GM18867 (cell line): ENCODE measurements at regions not wholly inside any gene's neighbourhood (a gene's known extent, or its start where the extent isn't known, plus 50 kb on each side); places are given as distances from the start of the nearest gene placed in this dataset.

Experiments
- ATAC-seq: cut with Tn5 transposase; IDR thresholded peaks from one replicate; pipeline ENCODE4 v1.9.1; 2021; ENCODE audit warnings: mild to moderate bottlenecking, moderate library complexity; ENCODE audit not compliant: unreplicated experiment

GRCh38 chr1:36583980-36584782, 101.5 kb upstream of the CSF3R start:
- no peak for ATAC-seq

- no peak for ATAC-seq
Measured at GRCh38 chr1:36583080-36583479, 100.4 kb upstream of the CSF3R start.

- ATAC-seq: no peak
Measured at GRCh38 chr1:36582066-36582755, 99.5 kb upstream of the CSF3R start.

GRCh38 chr1:36580524-36580923, 97.8 kb upstream of the CSF3R start:
- no peak for ATAC-seq

GRCh38 chr1:36579039-36579438, 96.3 kb upstream of the CSF3R start:
- ATAC-seq: no peak

GRCh38 chr1:36576551-36577110, 93.9 kb upstream of the CSF3R start:
- no peak for ATAC-seq

- ATAC-seq: no peak
Measured at GRCh38 chr1:36576118-36576517, 93.4 kb upstream of the CSF3R start.

GRCh38 chr1:36573445-36573844, 90.7 kb upstream of the CSF3R start:
- ATAC-seq: no peak

- no peak for ATAC-seq
Measured at GRCh38 chr1:36572906-36573305, 90.2 kb upstream of the CSF3R start.

GRCh38 chr1:36572142-36572715, 89.5 kb upstream of the CSF3R start:
- ATAC-seq: no peak

- ATAC-seq: no peak
Measured at GRCh38 chr1:36571106-36571505, 88.4 kb upstream of the CSF3R start.

GRCh38 chr1:36570478-36571060, 87.9 kb upstream of the CSF3R start:
- ATAC-seq: no peak

- ATAC-seq: no peak
Measured at GRCh38 chr1:36570006-36570405, 87.3 kb upstream of the CSF3R start.

- no peak for ATAC-seq
Measured at GRCh38 chr1:36567601-36568341, 85.1 kb upstream of the CSF3R start.

GRCh38 chr1:36565576-36566501, 83.1 kb upstream of the CSF3R start:
- no peak for ATAC-seq

- no peak for ATAC-seq
Measured at GRCh38 chr1:36562181-36562685, 79.5 kb upstream of the CSF3R start.

GRCh38 chr1:36561361-36561724, 78.6 kb upstream of the CSF3R start:
- no peak for ATAC-seq

- ATAC-seq: no peak
Measured at GRCh38 chr1:36560621-36561360, 78.1 kb upstream of the CSF3R start.

GRCh38 chr1:36560177-36560576, 77.5 kb upstream of the CSF3R start:
- ATAC-seq: no peak
